HG02852 (cell line): ENCODE measurements at regions not wholly inside any gene's neighbourhood (a gene's known extent, or its start where the extent isn't known, plus 50 kb on each side); places are given as distances from the start of the nearest gene placed in this dataset.

ENCODE experiments used
- ATAC-seq: cut with Tn5 transposase; IDR thresholded peaks from one replicate; pipeline ENCODE4 v1.9.1; 2021; ENCODE audit warnings: mild to moderate bottlenecking, moderate library complexity; ENCODE audit not compliant: unreplicated experiment

GRCh38 chr6:134744301-134744700 is 205.6 kb downstream of the ALDH8A1 start:
- no peak for ATAC-seq

- no peak for ATAC-seq
Measured at GRCh38 chr6:134741200-134741536, 208.7 kb downstream of the ALDH8A1 start.

GRCh38 chr6:134740473-134741199 is 209.3 kb downstream of the ALDH8A1 start:
- no peak for ATAC-seq

DNA sequence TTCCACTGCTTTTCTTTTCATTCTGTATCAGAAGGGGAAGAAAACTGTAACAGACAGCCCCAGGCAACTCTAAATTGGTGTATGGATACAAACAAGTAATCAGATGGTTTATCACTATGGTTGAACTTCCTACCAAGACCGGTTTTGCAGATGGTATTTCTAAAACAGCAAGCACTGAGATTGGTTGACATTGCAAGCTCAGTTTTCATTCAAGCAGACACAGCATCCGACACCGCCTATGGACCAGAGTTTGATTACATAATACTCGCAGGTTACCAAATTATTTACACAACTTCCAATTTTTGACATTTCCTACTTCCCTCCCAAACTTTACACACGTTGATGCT is 209.9 kb downstream of the ALDH8A1 start:
- no peak for ATAC-seq

- ATAC-seq: no peak
Measured at GRCh38 chr6:134739299-134740026, 210.4 kb downstream of the ALDH8A1 start.

GRCh38 chr6:134738211-134738885 is 211.6 kb downstream of the ALDH8A1 start:
- no peak for ATAC-seq

DNA sequence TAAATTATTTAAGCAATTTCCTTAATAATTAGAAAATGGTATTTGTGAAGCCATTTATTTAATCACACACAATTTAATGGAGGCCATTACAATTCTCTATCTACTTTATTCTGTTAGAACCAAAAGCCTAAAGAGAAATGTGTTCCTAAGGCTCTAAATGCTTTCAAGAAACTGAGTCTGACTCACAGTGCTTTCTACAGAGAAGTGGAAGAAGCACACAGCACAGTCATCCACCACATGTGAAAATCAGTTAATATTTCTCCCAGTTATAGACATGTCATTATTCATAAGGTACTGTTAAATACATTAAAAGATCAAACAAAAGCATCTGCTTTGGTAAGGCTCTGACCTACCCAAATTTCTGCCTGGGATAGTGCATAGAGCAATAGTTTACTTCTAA is 214.4 kb downstream of the ALDH8A1 start:
- ATAC-seq: no peak

DNA sequence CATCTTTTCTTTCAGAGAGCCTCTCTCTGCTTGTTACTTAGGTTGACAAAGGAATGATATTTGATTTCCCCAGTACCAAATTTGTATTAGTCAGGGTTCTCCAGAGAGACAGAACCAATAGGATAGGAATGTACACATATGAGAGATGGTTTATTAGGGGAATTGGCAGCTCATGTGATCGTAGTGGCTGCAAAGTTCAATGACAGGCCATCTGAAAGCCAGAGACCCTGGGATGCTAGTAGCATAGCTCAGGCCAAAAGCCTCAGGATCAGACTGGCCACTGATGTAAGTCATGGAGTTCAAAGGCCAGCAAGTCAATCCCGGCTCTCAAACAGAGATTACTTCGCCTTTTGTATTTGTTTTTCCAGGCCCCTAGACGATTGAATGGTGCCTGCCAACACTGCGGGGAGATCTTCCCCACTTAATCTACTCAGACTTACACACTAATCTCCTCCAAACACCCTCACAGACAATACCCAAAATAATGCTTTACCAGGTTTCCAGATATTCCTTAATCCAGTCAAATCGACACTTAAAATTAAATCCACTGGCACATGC is 215.5 kb downstream of the ALDH8A1 start:
- no peak for ATAC-seq

- no peak for ATAC-seq
Measured at GRCh38 chr6:134733801-134734200, 216.1 kb downstream of the ALDH8A1 start.

- ATAC-seq: no peak
Measured at GRCh38 chr6:134732763-134733162, 217.1 kb downstream of the ALDH8A1 start.

- ATAC-seq: no peak
Measured at GRCh38 chr6:134731615-134732014, 218.3 kb downstream of the ALDH8A1 start.

GRCh38 chr6:134730013-134730412 is 219.9 kb downstream of the ALDH8A1 start:
- no peak for ATAC-seq

DNA sequence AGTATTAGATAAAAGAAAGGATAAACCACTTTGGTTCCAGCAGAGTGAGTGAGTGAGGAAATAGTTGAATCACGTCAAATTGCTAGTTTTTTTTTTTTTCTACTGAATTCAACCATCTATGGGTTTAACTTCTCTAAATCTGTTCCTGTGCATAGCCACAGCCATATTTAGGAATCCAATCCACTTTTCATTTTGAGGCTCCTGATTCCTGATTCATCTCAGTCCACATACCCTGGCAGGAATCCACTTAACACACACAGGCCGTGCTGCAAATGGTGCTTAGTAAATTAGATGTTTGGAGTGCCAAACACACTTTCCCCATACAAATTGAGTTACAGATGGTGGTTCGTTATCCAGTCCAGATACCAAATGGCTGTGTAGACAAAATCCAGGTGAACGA is 220.3 kb downstream of the ALDH8A1 start:
- ATAC-seq: no peak

GRCh38 chr6:134727081-134727480 is 222.8 kb downstream of the ALDH8A1 start:
- ATAC-seq: no peak

DNA sequence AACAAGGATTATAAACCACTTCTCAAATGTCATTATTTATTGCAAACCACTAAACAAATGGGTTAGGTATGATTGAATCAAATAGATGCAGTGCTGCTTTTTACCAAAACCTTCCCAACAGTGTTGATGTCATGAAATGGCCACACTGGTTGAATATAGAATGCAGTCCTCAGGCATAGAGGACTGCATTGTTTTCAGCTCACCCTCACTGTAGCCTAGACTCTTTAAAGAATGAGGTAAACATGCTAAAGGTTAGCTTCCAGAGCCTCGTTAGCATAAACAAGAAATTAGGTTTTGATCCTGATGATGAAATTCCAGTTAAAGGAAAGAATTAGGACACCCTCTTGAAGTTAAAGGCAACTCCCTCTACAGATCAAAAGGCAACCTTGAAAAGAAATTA is 224.3 kb downstream of the ALDH8A1 start:
- ATAC-seq: no peak

DNA sequence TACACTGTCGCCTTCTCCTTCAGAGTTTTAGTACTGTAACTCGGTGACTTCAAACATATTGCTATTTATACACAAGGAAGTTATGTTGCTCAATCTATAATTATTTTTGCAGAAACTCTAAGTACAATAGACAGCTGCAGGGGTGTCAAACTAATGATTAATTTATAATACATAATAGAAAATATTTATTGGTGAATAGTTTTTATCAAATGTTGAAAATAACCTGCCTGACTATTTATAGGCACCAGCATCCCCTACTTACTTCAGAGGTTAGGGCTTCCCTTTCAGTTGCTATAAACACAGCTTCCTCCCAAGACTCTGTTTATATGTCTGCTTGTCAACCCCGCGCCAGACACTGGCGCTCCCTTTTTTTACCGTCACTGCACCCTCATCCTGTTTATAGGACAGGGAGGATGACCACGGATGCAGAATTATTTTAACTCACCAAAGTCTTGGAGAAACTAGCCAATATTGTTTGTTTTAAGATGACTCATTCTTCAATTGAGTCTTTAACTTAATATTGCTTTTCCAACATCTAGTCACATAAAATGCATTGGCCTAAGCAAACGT is 225.0 kb downstream of the ALDH8A1 start:
- no peak for ATAC-seq

DNA sequence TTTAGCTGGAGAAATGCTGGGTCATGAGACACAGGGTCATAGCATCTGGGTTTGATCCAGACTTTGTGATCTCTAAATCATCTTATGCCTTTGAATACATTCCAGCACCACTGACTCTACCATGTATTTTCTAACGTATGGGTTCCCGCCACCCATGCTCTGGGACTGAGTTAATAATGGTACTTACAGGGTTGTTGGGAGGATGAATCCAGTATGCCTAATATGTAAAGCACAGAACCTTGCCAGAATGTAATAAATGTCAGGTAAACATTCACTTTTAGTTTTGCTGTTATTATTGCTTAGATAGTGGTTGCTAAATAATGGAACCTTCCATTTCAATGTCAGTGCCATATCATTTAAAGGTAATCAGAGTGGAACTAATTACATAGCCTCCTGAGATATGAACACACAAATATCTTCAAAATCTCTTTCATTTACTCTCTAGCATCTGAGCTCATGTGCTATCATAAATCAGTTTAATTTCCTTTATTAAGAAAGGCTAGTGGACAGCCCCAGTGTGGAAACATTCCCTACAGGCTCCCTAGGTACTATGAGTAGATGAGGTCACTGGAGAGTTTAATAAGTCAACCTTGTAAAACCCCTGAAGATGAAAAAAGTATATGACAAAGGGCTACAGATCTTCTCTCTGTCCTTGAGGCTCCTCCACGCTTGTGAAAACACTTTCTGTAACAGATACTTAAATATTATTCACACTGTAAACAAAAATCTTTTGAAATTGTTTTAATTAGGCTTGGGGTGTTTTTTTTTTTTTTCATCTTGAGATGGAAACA is 226.6 kb downstream of the ALDH8A1 start:
- ATAC-seq: no peak

DNA sequence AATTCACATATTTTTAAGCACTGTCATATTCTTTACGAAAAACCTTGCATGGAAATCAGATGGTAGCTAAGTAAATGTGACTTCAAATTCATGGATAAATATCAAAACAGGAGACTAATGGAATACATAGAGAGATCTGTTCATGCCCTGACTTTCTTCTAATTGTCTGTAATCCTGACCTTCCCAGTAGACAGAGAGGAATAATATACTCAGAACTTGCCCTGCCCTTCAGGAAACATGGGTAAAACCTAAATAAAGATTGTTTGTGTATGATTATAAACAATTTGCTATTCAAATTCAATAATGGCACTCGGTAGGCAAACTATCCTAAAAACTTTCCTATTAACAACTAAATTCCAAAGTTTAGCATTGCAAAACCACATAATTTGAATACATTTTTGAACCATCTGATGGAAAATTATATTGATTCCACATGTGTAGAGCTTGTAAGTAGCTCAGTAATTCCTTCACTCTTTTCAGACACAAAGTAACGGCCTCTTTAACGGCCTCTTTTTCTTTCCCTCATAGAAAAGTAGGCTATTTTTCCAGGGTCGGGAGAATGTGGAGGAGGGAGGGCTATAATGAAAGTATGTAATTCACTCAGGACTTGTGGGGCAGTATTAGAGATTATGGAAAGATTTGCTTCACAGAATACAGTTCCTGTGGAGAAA is 227.6 kb downstream of the ALDH8A1 start:
- ATAC-seq: no peak

DNA sequence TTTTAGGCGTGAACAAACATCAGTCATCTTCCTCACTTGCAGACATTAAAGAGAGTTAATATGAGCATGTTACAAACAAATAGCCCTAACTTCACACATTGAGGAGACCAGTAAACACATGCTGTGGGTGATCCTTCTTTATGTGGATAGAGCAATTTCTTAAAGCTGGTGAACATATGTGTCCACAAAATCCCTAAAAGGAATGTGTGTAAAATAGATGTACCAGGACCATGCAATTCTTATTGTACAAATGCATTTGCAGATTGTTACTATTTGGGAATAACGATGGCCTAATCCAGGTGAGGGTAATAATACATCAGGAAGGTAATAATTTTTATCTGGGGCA is 228.9 kb downstream of the ALDH8A1 start:
- no peak for ATAC-seq

DNA sequence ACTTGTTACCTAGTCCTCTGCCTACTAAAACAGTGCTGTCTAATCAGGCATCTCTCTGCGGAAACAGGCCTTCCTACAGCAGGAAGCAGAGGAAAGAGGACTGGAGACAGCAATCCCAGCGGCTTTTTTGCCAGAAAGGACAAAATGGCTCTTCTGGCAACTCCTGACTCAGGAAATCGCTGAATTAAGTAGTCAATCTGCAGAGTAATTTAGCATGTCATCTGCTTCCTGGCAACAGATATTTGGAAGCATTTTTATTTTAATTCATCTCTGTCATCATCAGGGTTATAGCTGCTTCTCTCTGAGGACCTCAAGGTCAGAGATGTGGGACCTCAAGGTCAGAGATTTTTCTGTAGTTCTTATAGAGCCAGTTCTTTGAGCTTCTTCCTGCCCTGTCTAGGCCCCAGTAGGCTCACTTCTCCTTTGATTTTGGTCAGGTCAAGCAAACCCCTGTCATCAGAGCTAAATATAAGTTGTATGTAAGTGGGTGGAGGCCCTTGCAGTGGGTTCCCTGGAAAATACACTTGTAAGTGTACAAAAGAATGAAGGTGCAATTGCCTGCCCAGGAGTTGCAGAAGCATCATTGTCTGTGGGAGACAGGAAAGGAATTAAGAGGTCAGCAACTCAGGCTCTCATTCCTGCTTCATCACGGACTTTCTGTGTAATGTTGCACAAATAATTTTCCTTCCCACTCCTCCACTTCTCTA is 229.4 kb downstream of the ALDH8A1 start:
- no peak for ATAC-seq
